Heart left ventricle (tissue), 13 donors: ENCODE measurements at regions not wholly inside any gene's neighbourhood (a gene's known extent, or its start where the extent isn't known, plus 50 kb on each side); places are given as distances from the start of the nearest gene placed in this dataset.

Source experiments
- CTCF ChIP-seq, 12 donors: fragments of 200-600 bp; sonication (generic) in 4 of 12; IDR thresholded peaks; one replicate each; pipeline versions ENCODE4 v1.5.0 to v1.8.0; 2018 to 2022; ENCODE audit warnings: antibody characterized with exemption in 12 of 12, mild to moderate bottlenecking in 5 of 12
- POLR2A ChIP-seq, 2 donors: fragments of 450-650 bp; IDR thresholded peaks; one replicate each; pipeline ENCODE4 v1.6.1; 2017; ENCODE audit warnings: antibody characterized with exemption in 2 of 2, mild to moderate bottlenecking in 2 of 2, moderate library complexity in 2 of 2
- donor health status: ischemic (EF 13 %, LVEDD 7.1; RV severe dilation, severe dysfunction).
- donor health status: DM: no; HTN: yes; CAD: no.
- donor health status: DM: no; HTN: no; CAD: no.
- donor health status: ischemic (EF 25% LVEDD 6.9; RV normal size, moderate dysfunction).
- donor health status: ischemic (EF 25% LVEDD 5.7; RV mildly dilated, moderate dysfunction).
- donor health status: ischemic (EF 35%, LVEDD 5.7; RV mildly dilated, moderate dysfunction).
- donor health status: nonischemic (EF 11% LVEDD 7.7; RV severe dilation, severe dysfunction).
- donor health status: DM: yes; HTN: yes; CAD: no.
- donor health status: PGD.
- donor health status: ischemic (EF 29% LVEDD 5.4; RV normal size, mild dysfunction).
- donor health status: nonischemic (EF 23%, LVEDD 6.1; RV moderate dilation, normal function).

- TF ChIP-seq CTCF (IDR thresholded peaks at IDR 0.05) (peak in 11 of 12 donors; percentile 14 to 52 (median 28)), POLR2A (IDR thresholded peaks at IDR 0.05) (no peak)
Observed at GRCh38 chr3:168249550-168250414, 154.1 kb upstream of the GOLIM4 start.
